DMS114 treated with DMSO at 0.1 percent for 48 hours (cell line): ENCODE measurements at regions not wholly inside any gene's neighbourhood (a gene's known extent, or its start where the extent isn't known, plus 50 kb on each side); places are given as distances from the start of the nearest gene placed in this dataset.
"Not testable (repeated sequence)": the region's sequence is repeated elsewhere in the genome, so short reads cannot be mapped to it uniquely, and the experiment has no call there.

Experiments used
- DNase-seq: peaks from one replicate; lab custom pipeline; 2025; ENCODE audit not compliant: unreplicated experiment; lab: John Stamatoyannopoulos, UW

DNA sequence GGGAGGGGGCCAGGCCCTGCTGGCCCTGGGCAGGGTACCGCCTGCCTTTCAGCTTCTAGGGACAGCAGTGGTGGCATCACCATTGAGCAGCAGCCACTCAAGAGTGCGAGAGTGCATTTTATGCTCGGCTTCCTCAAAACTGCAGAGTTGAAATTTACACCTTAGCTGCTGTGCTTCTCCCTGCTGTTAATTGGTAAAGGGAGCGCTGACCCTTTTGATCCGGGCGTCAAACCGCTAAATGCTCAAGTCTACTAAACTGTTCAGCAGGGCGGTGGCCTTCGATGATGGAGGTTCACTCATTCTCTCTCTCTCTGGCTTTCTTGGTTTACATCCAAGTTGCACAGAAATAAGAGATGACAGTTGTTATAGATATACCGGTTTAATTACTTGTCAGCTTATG, 368.6 kb upstream of the IRX2 start:
- no peak for DNase-seq

DNA sequence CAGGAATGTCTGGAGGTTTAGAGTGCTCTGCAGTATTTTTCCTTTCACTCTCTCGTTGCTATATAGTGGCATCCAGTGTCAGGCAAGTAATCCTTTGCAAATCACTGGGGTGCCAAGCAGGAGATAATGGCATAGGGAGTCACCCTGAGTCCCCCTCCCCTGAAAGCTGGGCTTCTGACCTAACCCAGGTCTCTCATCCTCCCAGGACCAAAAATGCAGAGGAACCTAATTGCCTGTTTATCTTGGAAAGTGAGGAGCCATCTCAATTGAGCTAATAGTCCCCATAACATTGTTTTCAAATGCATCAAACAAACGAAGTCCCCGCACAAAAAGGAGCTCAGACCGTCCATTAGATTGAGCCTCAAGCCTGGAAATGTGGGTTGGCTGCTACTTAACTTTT, 368.0 kb upstream of the IRX2 start:
- DNase-seq: no peak

DNA sequence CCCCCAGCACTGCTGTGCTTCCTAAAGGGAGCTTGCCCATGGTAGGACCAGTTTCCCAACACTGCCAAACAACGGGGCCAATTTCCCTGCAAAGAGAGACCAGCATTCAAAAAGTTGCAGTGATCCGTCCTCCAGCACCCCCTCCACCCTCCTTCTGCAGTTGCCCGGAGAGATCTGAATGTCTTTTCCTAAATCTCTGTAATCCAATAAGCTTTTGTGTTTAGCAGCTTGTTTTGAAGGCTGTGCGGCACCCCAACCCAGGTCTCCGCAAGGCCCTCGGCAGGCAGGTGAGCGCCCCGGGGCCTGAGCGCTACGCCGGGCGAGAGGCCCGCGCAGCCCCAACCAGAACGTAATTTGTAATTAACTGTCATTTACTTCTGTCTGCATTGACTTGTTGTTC, 366.9 kb upstream of the IRX2 start:
- DNase-seq: no peak

DNA sequence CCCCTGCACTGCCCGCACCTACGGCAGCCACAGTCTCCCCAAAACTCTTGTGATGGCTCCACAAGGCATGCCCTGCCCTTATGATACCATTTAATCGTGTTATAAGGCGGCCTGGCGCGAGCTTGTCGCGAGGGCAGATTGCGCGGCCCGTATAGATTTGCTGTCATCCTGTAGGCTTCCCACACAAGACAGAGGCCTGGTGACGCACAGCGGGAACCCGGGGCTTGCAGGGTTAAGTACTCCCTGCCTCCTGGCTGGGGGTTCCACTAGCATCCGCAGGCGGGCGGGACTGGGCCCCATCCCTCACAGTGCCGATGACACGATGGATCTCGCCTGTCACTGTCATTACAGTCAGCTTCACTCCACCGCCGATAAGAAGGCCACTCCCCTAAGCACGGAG, 364.9 kb upstream of the IRX2 start:
- no peak for DNase-seq

DNA sequence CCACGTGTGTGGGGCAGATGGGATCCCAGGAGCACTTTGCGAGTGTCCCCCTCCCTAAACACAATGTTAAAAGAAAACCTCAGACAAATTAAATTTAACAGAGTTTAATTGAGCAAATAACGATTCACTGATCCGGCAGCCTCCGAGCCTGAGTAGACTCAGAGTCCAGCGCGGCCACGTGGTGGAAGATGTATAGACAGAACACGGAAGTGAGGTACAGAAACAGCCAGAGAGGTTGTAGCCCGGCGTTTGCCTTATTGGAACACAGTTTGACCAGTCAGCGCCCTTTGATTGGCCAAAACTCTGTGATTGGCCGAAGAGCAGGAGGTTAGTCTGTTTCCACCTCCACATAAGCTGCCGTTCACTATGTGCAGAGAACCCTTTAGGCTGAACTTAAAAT, 363.0 kb upstream of the IRX2 start:
- DNase-seq: no peak

DNA sequence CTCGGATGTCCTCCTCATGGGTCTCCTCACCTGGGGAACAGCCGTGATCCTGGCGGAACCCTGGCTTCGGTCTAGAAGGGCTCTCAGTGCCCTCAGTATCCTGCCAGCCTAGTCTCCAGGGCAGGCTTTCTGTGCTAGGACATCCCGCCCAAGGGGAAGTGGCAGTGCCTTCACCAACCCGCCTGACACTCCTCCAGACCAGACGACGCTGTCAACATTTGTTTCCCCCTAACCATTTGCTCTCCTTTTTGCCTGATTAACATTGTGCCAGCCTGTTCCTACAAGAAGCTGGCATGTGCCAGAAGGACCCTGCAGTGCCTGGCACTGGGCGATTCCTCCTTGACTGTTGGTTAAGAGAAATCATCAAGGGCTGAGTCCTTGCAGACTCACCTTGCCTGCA, 358.9 kb upstream of the IRX2 start:
- no peak for DNase-seq

DNA sequence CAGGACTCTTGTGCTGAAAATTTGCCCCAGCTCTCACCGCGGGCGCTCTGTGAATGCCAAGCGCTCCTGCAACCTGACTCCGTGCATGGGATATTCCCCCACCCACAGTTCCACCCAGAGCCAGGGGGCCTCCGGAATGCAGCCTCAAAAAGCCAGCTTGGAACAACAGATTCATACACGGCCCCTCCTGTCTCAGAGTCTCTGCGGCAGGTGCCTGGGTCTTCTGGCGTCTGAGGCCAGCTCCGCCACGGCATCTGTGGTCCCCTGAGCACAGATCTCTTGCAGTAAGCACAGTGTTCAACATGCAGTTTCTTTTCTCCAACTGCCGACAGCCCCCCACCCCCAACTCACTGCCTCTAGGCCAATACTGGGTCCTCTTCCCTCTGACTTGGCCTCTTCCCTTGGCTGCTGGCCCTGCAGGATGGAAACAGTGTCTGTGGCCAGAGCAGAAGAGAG, 355.7 kb upstream of the IRX2 start:
- DNase-seq: no peak

DNA sequence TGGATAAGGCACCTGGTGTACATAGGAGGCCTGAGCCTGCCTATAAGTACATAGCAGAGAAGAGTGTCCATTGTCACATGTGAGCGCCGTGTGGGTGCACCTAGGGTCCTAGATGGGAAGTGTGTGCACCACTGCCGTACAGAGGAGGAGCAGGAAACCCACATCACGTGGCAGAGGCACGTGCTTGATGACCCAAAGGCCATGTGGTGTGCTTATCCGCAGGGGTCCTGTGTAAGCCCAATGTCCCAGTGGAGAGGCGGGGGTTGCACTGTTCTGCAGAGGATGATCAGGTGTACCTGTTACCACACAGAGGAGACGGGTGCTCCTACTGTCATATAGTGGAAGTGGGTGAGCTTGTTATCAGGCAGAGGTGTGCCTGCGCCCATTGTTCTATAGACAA, 354.1 kb upstream of the IRX2 start:
- no peak for DNase-seq

DNA sequence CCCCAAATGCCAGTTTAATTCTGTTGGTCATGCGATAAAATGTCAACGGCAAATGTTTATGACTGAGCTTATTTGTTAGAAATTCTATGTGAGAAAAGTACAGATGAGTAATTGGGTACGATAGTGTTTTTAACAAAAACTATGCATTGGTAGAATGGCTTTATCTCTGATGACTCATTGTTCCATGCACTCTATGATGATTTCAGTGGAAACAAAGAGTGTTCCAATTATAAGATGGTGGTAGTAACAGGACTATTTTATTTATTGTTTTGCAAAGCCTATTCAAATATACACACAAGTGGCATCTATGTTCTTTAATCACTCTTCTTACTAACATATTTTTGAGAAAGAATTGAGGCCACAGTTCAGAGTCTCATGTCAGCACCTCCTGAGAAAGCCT, 353.7 kb upstream of the IRX2 start:
- DNase-seq: no peak

DNA sequence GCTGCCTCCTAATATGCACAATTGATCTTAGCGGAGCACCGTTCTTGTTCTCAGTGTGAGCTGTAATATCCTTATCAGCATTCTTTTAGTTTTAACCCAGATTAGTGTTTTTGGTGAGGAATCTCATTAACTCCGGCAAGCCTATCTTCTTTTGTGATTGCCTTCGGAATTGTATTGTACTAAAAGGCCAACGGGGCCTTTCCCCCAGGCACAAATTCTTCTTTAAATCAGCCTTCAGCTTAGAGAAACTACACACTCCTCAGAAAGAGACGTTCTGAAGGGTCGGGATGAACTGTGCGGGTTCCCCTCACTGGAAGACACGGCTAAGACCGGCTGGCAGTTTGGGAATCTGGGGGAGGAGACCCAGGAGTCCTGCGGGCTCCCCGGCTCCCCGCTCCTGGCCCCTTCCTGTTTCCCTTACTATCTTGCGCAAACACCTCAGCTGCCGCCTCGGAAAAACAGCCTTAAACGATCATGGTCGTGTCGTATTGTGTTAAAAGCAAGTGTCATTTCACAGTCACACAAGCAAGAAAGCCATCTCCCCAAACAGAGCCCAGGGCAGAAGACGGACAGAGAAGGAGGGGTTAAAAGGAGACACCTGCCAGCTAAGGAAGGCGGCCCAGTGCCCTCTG, 353.1 kb upstream of the IRX2 start:
- DNase-seq: no peak

DNA sequence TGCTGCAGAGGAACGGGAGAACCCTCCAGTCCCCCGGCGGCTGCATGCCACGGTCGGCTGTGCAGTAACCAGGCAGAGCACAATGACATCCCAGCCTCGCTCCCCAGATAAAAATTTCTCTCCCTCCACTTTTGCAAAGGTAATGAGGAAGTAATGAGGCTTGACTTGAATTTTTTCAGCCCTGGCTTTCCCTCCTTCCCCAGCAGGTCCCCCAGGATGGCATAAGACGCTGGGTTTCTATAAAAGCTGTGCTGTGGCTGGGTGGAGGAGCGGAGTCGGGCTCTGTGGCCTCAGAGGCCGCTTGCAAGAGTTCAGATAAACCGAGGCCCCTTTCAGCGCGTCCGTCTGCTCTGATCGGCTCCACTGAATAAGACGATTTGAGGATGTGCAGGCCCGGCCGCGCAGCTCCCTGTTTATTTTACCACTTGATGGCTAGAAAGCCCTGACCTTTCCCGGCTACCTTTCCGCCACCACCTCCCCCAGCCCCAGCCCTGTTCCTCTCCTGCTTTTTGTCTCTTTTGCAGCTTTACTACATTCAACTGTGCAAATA, 351.9 kb upstream of the IRX2 start:
- DNase-seq: no peak

DNA sequence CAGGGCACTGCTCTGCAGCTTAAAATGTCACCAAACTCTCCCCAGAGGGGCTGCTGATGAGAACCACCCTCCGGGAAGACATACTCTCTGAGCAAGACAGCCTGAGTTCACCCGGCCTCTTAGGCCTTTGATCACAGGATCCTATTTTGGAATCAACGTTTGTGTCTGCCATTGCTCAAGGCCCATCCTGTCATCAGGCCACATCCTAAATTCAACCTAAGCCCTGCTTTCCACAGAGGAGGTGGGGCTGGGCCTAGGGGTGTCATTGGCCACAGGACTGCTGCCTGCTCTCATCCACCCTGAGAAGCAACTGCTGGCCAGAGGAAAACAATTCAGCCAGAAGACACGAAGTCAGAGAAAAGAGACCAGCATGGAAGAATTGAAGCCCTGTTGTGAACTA, 351.1 kb upstream of the IRX2 start:
- DNase-seq: no peak

DNA sequence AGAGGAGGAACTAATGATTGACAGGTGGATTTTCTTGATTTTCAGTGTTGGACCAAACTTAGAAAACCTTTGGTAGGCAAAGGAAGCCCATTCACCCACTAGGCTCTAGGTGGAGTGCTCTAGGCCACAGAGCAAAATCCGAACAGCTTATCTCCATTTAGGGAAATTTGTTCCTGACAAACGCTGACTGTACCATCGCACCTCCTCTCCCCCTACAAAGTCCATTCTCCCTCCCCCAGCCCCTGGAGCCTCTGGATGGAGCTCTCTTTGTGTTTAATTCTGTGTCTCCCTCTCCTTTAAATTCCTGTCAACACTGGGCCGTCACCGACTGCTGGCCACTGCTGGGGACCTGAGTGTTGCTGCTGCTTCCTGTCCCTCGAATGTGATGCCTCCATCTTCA, 350.1 kb upstream of the IRX2 start:
- DNase-seq: no peak

DNA sequence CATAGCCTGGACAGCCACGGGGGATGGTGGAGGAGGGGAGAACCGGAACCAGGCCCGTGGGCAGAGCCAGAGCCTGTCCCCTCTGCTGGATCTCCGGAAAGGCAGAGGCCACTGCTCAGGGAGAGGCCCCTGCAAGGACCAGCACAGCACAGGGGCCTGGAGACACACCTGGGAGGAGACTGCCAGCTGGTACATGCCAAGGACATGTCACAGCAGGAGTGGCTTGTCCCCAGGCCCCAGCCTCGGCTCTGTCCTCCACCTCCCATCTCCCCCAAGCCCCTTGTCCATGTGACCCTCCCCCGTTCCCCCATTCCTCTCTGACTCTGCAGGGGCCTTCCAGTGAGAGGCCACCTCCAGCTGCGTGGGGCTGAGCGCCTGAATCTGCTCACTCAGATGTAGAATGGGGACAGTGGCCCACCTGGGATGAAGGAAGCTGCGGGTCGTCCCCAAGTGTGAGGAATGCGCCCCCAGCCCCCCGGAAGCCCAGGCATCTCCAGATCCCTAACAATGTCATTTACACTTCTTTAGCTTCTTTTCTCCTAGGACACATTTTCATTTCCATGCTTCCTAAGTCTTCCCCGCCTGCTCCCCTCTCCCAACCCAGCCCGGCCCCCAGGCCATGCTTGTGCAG, 349.6 kb upstream of the IRX2 start:
- DNase-seq: no peak

DNA sequence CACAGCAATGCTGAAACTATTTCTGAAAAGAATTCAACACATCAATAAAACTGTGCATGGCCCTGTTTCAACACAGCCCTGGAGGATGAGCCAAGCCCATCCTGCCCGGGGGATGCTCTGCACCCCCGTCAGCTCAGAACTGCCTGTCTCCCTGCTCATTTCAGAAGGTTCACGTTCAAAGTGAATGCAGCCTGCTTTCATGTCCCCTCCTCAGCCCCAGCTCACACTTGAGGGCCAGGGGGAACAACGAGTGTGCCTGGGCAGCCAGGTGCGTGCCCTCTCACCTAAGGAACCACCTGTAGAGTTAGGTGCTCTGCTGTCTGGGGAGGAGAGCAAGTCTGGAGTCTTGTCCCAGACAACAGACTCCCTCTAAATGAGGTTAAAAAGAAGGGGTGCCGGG, 348.5 kb upstream of the IRX2 start:
- no peak for DNase-seq

DNA sequence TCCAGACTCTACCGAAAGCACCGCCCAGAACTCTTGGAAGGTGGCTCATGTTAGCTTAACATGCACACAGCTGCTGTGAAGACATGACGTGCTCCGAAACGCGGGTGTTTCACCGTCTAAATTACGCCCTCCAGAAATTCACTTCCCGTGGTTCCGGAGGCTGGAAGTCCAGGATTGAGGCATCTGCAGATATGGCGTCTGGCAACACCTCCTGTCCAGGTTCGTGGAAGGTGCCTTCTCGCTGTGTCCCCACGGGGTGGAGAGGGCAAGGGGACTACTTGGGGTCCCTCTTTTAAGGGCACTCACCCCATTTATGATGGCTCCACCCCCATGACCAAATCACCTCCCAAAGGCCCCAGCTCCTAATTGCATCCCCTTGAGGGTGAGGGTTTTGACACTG, 348.0 kb upstream of the IRX2 start:
- DNase-seq: no peak

DNA sequence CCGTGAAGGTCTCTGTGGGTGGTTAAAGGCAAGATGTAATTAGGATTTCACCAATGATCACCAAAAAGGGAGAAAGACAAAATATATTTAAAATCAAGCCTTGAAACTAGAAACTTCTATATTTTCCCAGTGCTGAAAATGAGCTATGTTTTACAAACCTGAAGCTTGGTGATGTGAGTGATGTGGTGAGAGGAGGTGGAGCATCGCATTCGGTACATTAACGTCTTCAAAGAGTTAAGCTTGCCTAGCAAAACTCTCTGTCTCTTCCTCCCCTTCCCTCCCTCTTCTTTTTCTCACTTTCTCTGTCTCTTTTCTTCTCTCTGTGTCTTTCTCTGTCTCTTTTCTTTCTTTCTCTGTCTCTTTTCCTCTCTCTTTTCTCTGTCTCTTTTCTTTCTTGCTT, 347.3 kb upstream of the IRX2 start:
- no peak for DNase-seq

DNA sequence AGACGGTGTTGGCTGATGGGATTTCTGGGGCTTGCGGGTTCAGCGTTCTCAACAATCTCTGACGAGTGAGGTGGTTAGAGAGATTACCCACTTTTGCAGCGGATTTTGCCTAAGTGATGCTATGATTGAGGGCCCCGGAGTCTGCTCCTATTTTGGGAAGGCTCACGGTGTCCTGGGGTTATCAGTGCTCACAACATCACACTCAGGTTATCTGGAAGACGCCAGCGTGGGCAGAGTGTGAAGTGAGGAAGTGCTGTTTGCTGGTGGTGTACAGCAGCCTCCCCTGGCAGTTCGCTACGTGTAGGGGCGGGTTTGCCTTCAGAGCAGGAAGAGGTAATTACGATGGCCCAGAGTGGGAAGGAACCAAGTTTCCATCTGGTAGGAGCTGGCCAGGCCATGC, 341.2 kb upstream of the IRX2 start:
- no peak for DNase-seq

DNA sequence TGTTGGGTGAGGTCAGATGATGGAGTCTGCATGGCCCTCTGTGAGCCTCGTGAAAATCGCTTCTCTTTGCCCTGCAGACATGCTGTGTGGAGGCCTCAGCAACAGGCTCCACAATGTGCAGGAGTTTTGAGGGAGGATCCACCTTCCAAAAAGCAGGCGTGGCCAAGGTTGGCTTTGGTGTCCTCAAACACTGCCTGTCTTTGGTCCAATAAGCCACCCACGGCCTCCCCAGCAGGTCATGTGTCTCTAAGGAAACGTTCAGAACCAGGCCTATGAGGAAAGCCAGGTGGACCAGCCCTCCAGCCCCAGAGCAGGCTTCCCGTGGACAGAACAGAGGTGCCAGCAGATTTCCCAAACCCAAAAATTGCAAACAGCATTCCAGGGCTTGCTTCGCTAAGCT, 340.7 kb upstream of the IRX2 start:
- no peak for DNase-seq

DNA sequence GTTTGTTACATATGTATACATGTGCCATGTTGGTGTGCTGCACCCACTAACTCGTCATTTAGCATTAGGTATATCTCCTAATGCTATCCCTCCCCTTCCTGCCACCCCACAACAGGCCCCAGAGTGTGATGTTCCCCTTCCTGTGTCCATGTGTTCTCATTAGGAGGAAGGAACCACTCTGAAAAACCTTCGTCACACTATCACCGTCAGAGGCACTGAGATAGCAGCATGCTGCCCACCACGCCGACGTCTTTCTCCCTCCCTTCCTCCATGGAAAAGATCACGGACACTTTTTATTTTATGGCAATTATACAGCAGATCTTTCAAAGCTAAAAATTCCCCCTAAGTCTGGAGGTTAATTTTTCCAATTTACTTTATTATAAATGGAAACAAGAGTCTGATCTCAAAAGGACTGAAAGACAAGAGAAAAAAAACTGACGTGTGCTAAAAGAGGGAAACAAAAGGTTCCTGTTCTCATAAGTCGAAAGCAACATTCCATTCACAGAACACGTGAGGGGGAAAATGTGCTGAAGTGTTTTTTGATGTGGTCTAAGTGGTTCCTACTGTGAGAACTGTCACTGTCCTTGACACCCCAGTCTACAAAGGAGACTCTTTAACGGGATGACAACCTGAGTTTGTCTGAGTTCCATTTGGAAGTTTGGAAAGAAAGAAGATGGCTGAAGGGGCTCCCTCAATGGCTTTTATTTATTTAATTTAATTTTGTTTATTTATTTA, 339.7 kb upstream of the IRX2 start:
- DNase-seq: no peak

DNA sequence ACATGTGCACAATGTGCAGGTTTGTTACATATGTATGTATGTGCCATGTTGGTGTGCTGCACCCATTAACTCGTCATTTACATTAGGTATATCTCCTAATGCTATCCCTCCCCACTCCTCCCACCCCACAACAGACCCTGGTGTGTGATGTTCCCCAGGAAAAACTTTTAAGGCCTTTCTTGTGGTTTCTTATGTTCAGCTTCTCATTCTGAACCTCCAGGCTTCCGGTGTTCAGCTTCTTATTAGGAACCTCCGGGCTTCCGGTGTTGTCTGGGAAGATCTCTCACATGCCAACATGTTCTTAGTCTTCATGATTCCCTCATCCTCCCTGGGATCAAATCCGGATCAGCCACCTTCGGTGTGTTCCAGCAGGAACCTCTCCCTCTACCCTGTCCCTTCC, 338.8 kb upstream of the IRX2 start:
- not testable (repeated sequence) for DNase-seq

DNA sequence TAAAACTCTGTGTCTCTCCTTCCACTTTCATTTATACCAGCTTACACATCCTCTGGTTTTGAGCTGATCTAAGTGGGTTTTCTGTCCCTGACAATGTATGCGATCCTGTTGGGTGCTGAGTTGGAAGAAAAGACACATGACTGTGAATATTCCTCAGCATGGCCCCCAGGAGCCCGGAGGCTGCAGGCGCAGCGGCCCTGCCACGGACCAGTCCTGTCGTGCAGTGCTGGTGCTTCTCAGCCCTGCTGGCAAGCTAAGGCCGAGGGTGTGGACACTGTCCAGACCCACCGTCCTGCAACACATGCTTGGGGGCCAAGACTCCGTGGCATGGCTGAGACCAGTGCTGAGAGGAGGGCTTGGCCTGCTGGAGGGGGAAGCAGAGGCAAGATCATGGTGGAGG, 328.9 kb upstream of the IRX2 start:
- DNase-seq: no peak
